ENCODE measurements at regions not wholly inside any gene's neighbourhood (a gene's known extent, or its start where the extent isn't known, plus 50 kb on each side); places are given as distances from the start of the nearest gene placed in this dataset.

DNA sequence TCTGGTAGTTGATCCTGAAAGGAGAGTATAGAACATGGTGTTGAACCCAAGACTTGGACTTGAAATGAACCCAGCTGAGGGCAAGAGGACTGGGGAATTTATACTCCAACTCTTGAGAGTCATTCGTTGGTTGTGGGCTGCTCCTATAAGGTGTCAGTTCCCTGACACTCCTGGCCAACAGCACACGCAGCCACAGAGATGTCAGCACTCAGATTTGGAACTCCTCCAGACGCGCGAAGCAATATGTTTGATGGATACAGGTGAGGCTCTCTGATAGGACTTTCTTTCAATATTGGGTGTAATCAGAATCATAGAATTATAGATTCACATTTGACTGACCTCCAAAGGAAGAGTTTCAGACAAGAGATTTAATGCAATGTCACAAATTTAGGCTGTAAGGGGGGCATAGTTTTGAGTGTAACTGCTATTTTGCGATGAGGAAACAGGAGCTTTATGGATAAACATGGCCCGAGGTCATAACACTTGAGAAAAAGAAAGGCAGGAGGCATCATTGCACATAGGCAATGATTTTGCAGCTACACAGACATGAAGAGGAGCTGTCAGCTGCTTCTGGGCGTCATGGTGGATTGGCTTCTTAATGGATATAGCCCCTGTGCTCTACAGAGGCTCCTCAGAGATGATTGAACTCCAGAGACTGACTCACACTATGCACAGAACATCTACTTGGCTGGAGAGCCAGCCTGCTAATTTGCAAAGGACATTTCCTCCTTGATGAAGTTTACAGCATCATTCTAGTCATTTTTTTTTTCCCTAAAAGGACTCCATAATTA lies 569.2 kb upstream of the RGMA start:
- TF ChIP-seq, protein P1, sequence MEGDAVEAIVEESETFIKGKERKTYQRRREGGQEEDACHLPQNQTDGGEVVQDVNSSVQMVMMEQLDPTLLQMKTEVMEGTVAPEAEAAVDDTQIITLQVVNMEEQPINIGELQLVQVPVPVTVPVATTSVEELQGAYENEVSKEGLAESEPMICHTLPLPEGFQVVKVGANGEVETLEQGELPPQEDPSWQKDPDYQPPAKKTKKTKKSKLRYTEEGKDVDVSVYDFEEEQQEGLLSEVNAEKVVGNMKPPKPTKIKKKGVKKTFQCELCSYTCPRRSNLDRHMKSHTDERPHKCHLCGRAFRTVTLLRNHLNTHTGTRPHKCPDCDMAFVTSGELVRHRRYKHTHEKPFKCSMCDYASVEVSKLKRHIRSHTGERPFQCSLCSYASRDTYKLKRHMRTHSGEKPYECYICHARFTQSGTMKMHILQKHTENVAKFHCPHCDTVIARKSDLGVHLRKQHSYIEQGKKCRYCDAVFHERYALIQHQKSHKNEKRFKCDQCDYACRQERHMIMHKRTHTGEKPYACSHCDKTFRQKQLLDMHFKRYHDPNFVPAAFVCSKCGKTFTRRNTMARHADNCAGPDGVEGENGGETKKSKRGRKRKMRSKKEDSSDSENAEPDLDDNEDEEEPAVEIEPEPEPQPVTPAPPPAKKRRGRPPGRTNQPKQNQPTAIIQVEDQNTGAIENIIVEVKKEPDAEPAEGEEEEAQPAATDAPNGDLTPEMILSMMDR (IDR thresholded peaks at IDR 0.05; ENCODE audit: low read depth, low read length, missing control alignments), result no peak
- DNase-seq (ENCODE audit: extremely low read depth, low read depth), result no peak
- no peak overlapping the region for H3K4me3 ChIP-seq (replicated peaks; ENCODE audit: low read depth, low read length)

DNA sequence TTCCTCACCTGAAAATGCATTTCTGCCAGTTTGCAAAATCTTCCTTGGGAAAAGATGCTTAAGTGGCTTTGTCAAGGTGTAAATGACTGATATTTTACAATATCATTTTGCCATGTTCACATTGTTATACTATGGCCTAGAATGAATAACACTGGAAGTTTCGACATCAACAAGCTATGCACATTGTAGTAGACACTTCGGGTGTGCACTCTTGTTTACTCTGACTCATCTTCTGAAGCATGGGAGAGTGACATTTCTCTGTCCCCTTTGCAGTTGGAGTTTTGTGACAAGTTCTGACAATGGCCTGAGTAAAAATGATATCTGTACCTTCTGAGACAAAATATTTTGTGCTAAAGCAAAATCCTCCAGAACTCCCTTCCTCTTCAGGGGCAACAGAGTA lies 567.0 kb upstream of the RGMA start:
- TF ChIP-seq, protein P1 (IDR thresholded peaks at IDR 0.05; ENCODE audit: low read depth, low read length, missing control alignments), result no peak
- DNase-seq (ENCODE audit: extremely low read depth, low read depth), result no peak
- H3K4me3 ChIP-seq (replicated peaks; ENCODE audit: low read depth, low read length), result no peak overlapping the region

DNA sequence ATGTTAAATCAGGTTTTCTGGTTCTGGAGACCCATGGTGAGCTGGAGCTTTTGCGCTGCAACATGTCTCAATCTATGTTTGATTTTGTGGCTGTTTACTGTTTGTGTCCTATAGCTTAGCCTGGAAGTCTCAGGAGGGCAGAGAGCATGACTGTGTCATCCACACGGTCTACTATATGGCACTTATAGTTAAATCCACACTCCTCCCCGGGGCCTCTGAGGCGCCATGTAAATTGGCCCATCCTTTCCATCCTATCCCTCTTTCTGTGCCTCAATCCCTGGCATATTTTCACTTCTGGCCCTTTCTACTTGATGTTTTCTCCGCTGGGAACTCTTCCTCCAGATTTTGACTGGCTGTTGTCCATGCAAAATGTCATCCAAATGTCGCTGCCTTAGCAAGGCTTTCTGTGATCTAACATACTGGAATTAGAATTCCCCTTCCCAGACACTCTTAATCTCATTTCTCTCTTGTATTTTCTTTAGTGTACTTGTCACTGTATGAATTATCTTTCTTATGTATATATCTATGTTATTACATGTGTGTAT lies 560.8 kb upstream of the RGMA start:
- H3K4me3 ChIP-seq (replicated peaks; ENCODE audit: low read depth, low read length), result no peak overlapping the region
- TF ChIP-seq, protein P1 (IDR thresholded peaks at IDR 0.05; ENCODE audit: low read depth, low read length, missing control alignments), result no peak
- DNase-seq (ENCODE audit: extremely low read depth, low read depth), result no peak

DNA sequence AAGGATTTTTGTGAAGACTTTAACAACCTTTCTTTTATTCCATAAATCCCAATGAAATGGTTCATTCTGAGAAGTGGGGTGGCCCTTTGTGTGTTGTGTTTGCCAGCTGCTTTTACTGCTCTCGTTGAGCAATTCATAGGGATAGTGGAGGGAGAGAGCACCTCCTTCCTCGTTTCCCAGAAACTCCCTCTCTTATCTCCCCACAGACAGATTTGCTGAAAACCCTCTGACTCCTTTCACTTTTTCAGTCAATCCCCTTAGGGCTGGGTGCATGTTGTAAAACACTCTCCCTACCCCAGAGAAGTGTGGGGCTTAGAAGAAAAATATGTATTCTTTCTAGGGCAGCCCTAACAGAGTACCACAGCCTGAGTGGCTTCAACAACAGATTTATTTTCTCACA lies 557.2 kb upstream of the RGMA start:
- TF ChIP-seq, protein P1 (IDR thresholded peaks at IDR 0.05; ENCODE audit: low read depth, low read length, missing control alignments), result no peak
- DNase-seq (ENCODE audit: extremely low read depth, low read depth), result no peak
- no peak overlapping the region for H3K4me3 ChIP-seq (replicated peaks; ENCODE audit: low read depth, low read length)

DNA sequence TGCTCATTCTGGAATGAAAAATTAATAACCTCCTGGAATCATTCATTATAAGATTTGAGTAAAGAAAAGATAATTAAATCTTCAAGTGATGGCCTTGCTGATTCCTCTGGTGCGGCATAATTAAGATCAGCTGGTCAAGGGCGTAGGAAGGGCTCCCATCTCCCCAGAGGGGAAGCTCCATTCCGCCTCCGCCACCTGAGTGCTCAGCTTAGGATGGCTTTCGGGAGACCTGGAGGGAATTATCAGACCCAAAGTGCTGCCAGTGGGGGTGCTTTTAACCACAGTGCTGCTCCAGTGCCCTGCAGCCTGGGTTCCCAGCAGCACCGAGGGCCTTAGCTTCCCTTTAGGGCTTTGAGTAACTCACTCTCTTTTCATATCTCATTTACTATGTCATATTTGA lies 556.6 kb upstream of the RGMA start:
- no peak for DNase-seq (ENCODE audit: extremely low read depth, low read depth)
- H3K4me3 ChIP-seq (replicated peaks; ENCODE audit: low read depth, low read length), result no peak overlapping the region
- TF ChIP-seq, protein P1 (IDR thresholded peaks at IDR 0.05; ENCODE audit: low read depth, low read length, missing control alignments), result no peak

DNA sequence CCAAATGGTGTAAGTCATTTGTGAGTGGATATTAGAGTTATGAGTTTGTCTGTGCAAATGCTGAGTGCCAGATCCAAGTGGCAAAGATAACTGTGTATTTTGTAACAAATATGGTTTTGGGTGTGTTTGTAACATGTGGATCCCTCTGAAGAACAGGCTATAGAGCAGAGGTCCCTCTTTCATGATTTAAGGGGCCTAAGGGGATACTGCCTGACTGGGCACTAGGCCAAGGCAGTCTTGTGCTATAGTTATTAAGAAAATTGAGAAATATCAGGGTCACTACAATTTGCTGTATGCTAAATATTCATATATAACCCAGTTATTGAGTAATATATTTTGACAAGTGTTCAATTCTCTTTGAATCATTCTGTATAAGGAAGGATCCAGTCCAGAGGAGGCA lies 555.6 kb upstream of the RGMA start:
- no peak for DNase-seq (ENCODE audit: extremely low read depth, low read depth)
- TF ChIP-seq, protein P1 (IDR thresholded peaks at IDR 0.05; ENCODE audit: low read depth, low read length, missing control alignments), result no peak
- H3K4me3 ChIP-seq (replicated peaks; ENCODE audit: low read depth, low read length), result no peak overlapping the region
